ENCODE measurements at regions not wholly inside any gene's neighbourhood (a gene's known extent, or its start where the extent isn't known, plus 50 kb on each side); places are given as distances from the start of the nearest gene placed in this dataset.

- no peak for DNase-seq (ENCODE audit: low read depth in 2 of 3, low spot score in 1 of 3)
These were observed 223.9 kb upstream of the KLF4 start for GRCh38 chr9:107713470-107713869.

DNA sequence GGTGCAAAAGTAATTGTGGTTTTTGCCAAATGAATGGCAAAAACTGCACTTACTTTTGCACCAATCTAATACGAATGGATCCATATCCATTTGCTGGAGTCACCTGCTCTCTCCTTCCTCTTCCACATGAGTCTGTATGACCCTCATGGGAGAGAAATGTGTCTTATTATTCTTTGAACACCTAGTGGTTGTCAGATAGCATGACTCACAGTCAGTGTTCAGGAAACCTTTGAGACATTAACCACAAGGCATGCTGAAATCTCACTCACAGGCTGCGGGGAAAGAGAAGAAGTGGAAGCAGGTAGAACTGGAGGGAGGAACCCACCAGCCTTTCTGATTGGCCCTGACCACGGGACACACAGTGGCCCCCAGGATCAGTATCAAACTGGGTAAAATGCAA, 222.8 kb upstream of the KLF4 start:
- no peak for DNase-seq (ENCODE audit: low read depth in 2 of 3, low spot score in 1 of 3)

GRCh38 chr9:107711542-107711941, 222.0 kb upstream of the KLF4 start:
- no peak for DNase-seq (ENCODE audit: low read depth in 2 of 3, low spot score in 1 of 3)

DNA sequence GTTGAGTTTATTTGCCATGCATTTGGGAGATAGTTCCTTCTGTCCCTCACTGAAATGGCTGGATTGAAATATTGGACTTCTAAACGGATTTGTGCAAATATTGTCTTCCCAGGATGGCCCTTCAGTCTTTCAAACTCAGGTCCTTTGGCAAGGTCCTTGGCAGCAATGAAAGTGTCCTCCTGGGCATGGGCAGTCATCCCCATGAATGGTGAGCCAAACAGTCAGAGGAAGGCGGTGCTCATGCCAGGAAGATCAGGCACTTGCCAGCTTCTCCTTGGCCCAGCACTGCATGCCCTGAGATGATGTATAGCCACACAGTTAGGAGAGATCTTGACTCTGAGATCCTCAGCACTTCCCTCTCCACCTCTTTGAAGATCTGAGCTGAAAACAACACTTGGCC, 221.4 kb upstream of the KLF4 start:
- DNase-seq (ENCODE audit: low read depth in 2 of 3, low spot score in 1 of 3), result no peak

DNA sequence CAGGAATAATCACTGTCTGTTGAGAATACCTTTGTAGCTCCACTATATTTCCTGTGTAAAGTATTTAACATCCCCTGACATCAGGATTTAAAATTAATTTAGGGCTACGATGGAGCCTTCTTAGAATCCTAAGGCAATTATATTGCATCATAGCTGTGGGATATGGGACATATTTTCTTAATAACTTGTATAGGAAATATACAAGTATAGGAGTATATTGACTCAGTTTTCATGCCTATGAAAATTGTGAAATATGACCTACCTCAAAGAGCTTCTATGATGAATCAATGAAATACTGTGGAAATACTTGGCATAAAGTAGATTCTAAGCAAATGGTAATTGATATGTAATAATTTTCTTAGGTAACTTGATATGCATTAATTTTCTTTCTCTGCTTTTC, 221.0 kb upstream of the KLF4 start:
- DNase-seq (ENCODE audit: low read depth in 2 of 3, low spot score in 1 of 3), result no peak

DNA sequence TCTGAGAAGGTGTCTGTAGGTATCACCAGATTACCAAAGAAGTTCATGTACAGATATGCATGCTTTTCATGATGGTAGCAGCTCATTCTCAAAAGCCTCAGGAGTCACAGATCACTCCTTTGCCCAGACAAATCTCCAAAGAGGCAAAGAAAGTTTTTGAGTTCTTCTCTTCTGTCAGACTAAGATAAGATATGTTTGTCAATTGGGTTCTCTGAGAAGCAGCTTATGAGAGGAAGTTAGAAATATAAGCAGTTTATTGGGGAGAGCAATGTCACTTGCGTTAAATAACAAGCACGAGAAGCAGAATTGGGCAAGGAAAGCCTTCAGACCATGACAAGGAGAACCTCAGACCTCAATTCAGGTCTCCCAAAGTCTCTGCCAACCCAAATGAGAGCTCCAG, 219.2 kb upstream of the KLF4 start:
- DNase-seq (ENCODE audit: low read depth in 2 of 3, low spot score in 1 of 3), result no peak

DNA sequence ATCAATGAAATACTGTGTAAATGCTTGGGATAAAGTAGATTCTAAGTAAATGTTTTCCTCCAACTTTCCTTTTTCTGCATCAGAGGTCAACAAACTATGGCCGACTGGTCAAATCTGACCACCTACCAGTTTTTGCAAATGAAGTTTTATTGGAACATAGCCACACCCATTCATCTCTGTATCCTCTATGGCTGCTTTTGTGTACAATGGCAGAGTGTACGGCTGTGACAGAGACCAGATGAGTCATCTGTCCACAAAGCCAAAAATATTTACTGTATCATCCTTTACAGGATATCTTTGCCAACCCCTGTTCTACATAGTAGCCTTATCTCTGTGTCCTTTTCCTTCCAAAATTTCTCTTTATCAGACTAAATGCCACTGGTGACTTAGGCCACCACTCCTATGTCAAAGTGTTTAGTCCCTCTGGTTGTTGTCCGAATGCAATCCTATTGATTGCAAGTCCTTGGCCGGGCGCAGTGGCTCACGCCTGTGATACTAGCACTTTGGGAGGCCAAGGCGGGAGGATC, 218.4 kb upstream of the KLF4 start:
- no peak for DNase-seq (ENCODE audit: low read depth in 2 of 3, low spot score in 1 of 3)

GRCh38 chr9:107707428-107707837, 217.9 kb upstream of the KLF4 start:
- no peak for DNase-seq (ENCODE audit: low read depth in 2 of 3, low spot score in 1 of 3)

GRCh38 chr9:107706701-107707427, 217.3 kb upstream of the KLF4 start:
- DNase-seq (ENCODE audit: low read depth in 2 of 3, low spot score in 1 of 3), result no peak

DNA sequence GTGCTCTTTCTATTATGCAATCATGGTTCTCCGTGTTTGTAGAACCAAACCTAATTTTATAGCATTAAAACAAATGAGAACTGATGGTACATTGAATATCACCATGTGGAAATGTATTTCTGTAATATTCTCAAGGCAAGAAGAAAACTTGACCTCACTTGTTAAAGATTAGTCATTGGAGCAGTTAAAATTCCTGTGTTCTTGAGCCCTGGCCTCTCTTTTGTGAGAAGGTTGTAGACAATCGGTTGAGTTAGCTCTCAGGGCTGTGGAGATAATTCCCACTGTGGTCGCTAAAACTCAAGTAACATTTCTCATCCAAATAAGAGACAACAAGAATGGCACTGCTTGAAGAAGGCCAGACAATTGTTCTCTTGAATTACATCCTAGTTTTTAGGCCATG, 216.0 kb upstream of the KLF4 start:
- DNase-seq (ENCODE audit: low read depth in 2 of 3, low spot score in 1 of 3), result no peak

DNA sequence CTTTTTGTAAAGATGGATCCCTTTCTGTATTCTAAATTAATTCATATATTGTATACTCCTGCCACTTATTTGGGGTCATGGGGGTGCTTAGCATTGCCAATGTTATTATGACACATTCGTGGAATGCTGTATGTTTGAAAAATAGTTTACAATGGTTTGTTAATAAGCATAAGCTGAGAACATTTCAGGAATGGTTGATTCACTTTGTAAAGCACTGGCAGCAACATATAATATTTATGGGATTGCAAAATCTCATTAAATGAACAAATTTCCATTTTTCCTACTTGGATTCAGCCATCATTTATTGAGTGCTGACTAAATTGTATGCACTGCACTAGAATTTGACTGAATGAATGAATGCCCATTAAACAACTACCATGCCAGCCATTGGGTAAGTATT, 215.2 kb upstream of the KLF4 start:
- no peak for DNase-seq (ENCODE audit: low read depth in 2 of 3, low spot score in 1 of 3)

GRCh38 chr9:107703651-107704050, 214.1 kb upstream of the KLF4 start:
- no peak for DNase-seq (ENCODE audit: low read depth in 2 of 3, low spot score in 1 of 3)

- DNase-seq (ENCODE audit: low read depth in 2 of 3, low spot score in 1 of 3), result no peak
These were observed 211.3 kb upstream of the KLF4 start for GRCh38 chr9:107700847-107701246.

GRCh38 chr9:107699231-107699630, 209.7 kb upstream of the KLF4 start:
- DNase-seq (ENCODE audit: low read depth in 2 of 3, low spot score in 1 of 3), result no peak

DNA sequence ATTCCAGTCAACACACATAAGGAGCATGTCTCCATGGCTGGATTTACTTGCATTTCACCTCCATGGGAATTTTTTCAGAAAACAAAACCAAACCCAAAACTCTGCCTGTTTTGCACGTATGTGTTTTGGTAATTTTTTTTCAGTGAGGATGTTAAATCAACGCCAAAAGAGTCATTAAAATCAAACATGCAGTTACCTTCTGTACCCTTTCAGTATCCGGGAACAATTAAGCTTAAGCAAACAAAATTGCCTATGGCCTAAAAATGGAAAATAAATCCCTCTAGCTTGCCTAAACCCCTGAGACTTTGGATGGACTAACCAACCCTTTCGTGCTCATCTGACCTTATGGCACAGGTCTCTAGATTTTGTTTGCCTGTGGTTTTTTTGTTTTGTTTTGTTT, 209.2 kb upstream of the KLF4 start:
- DNase-seq (ENCODE audit: low read depth in 2 of 3, low spot score in 1 of 3), result no peak

GRCh38 chr9:107696302-107696701, 206.7 kb upstream of the KLF4 start:
- no peak for DNase-seq (ENCODE audit: low read depth in 2 of 3, low spot score in 1 of 3)

GRCh38 chr9:107694390-107694789, 204.8 kb upstream of the KLF4 start:
- no peak for DNase-seq (ENCODE audit: low read depth in 2 of 3, low spot score in 1 of 3)

GRCh38 chr9:107693625-107694326, 204.2 kb upstream of the KLF4 start:
- DNase-seq (ENCODE audit: low read depth in 2 of 3, low spot score in 1 of 3), result no peak

- no peak for DNase-seq (ENCODE audit: low read depth in 2 of 3, low spot score in 1 of 3)
These were observed 202.1 kb upstream of the KLF4 start for GRCh38 chr9:107691664-107692063.

DNA sequence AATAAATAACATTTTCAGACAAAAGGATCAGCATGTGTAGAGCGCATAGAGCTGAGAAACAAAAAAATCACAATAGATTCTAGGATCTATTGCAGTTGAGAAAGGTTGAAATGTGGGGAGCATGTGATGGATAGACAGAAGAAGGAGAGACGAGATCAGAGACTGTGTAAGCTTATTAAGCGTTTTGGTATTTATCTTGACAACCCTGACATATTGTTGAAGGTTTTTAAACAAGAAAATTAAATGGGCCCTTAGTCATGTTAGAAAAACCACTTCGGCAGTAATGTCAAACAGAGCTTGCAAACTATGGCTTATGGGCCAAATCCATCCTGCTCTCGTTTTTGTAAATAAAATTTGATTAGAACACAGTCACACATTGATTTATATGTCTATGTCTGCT, 200.5 kb upstream of the KLF4 start:
- DNase-seq (ENCODE audit: low read depth in 2 of 3, low spot score in 1 of 3), result no peak

- no peak for DNase-seq (ENCODE audit: low read depth in 2 of 3, low spot score in 1 of 3)
These were observed 199.2 kb upstream of the KLF4 start for GRCh38 chr9:107688728-107689127.

DNA sequence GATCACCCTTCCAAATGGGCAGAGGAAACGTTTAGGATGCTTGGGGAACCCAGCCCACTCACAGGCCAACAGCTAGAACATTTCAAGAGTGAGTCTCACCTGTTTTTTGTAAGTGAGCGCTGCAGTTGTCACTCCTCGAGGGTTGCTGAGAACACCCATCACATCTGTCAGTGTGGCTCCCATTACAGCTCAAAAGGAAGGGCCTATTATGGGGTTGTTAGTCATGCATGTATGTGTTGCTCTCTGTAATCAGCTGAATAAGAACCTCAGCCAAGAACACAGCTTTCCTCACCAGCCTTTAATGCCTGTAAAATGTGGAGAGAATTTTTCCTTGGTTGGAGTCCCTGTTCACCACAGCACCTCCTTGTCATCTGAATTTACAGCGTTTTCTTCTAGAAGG, 196.3 kb upstream of the KLF4 start:
- no peak for DNase-seq (ENCODE audit: low read depth in 2 of 3, low spot score in 1 of 3)

DNA sequence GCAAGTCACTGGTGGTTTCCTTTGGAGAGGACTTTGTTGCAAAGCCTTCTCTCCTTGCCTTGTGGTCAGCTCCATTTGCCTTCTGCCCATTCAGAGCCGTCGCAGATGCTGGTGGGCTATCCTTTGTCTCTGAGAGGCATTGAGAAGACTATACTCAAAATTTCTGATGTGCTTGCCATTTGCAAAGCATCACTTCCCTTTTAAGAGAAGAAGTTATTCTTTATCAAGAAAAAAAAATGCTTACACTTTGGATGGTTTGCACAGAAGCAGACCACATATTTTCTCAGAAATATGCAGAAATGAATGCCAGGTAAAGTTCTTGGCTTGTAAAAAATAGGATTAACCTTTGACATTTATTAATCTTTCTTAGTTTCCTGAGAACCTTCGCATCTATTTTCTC, 195.8 kb upstream of the KLF4 start:
- DNase-seq (ENCODE audit: low read depth in 2 of 3, low spot score in 1 of 3), result no peak

Measured in stimulated activated CD4-positive, alpha-beta T cell treated with anti-CD3 and anti-CD28 coated beads, Interleukin-12 subunit alpha, Interleukin-12 subunit beta, amount 100 ng/mL, for 48 hours (primary cell).